Stimulated activated CD8-positive, alpha-beta memory T cell treated with anti-CD3 and anti-CD28 coated beads, Interleukin-15, amount 100 ng/mL, for 24 hours (primary cell): ENCODE measurements at regions not wholly inside any gene's neighbourhood (a gene's known extent, or its start where the extent isn't known, plus 50 kb on each side); places are given as distances from the start of the nearest gene placed in this dataset.

Experiments used
- DNase-seq: peaks from one replicate; pipeline ENCODE4 v3.0.0-alpha.2; 2020; ENCODE audit warnings: low read depth

DNA sequence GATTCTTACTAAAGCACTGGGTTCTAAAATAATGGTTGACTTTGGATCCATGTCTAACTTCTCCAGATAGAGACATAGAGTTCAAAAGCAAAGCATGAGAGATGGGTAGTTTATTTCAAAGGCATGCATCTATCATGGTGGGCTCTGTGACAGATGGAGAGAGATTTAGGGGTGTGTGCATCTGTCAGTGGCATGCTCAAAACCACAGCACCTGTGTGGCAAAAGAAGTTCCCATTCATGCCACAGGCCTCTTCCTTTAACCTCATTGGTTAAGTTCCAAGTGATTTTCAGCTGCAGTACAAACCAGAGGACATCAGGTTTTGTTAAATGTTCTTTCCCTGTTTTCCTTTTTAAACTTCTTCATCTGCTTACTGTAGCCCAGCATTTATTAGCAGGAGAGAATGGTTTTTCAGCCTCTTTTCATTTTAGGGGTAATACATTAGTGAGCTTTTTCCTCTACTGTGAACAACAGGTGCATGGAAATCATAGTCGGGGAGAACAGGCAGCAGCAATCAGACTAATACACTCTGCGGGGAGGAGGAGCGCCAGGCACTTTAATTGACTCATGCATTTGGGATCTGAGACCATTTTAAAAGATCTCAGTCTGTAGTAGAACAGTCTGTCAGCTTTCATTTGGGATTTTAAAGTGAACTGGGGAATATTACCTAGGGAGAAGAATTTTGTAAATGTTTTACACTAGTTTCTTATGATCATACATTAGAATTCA lies 52.4 kb upstream of the UPP2 start:
- no peak for DNase-seq

DNA sequence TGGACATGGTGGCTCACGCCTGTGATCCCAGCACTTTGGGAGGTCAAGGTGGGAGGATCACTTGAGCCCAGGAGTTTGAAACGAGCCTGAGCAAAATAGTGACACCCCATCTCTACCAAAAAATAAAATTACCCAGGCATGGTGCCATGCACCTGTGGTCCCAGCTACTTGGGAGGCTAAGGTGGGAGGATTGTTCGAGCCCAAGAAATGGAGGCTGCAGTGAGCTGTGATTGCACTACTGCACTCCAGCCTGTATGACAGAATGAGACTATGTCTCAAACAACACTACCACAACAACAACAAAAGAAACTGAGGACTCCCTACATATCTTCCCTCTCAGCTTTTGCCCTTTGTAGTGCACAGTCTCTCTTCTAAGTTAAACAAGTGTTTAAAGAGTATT lies 53.3 kb upstream of the UPP2 start:
- DNase-seq: no peak

DNA sequence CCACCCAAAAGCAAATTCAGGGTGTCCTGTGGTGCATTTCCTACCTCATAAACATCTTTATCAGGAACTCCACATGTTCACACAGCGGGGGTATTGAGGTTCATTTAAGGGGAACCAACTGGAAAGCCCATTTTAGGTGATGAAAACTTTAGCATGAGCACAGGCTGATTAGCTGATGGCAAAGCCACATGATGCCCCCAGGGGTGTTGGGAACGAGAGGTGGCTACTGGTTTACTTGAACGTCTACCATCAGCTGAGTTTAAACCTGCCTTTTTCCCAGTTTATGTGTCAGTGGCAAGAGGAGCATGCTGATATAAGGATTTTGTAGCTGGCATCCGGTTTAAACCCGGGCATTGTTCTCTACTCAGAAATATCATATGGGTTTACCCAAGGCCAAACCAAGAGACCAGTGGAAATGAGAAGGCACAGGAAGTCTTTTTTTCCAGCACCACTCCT lies 54.5 kb upstream of the UPP2 start:
- DNase-seq: no peak

DNA sequence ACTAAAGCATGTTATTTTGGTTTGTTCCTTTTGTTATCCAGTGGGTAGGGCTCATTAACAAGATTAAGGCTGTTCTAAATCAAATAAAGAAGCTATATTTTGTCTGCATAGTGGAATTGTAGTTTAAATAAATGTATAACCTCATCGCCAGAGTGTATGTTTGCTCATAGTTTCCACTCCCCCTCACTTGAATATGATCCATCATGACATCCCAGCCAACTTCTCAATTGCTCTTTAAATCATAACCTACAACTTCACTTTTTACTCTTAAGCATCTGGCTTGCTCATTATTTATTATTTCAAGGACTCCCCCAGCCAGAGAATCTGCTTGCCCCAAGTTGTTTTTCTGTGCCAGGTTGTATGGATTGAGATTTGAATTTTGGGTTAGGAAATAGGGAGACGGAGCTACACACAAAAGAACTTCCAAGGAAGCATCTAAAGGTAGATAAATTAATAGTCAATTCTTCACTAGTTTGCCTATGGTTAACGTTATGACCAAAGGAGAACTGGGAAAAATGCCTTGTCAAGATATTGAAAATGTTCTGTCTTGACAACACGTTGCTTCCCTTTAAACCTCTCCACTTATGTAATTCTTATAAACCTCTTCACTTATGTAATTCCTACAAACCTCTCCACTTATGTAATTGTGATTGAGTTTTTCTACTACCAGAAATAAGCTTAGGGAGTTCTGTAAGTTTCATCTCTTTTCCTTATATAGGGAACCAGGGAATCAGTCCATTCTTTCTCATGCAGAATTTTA lies 55.4 kb upstream of the UPP2 start:
- DNase-seq: no peak

DNA sequence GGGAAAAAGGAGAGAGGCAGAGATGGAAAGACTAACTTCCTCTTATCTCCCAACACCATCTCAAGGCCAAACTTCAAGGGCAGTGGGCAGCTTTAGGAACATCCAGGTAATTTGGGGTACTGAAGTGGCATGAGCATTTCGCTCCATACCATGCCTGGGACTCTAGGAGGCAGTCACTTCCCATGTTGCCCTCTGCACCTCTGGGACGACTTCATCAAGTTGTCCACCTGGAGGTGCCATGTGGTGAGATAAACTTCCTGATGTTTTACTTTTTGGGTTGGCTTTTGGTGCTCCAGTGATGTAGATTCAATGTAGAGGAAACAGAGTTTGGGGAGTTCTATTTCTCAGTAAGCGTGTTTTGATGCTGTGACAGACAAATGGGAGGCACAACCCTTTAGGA lies 56.3 kb upstream of the UPP2 start:
- DNase-seq: no peak

DNA sequence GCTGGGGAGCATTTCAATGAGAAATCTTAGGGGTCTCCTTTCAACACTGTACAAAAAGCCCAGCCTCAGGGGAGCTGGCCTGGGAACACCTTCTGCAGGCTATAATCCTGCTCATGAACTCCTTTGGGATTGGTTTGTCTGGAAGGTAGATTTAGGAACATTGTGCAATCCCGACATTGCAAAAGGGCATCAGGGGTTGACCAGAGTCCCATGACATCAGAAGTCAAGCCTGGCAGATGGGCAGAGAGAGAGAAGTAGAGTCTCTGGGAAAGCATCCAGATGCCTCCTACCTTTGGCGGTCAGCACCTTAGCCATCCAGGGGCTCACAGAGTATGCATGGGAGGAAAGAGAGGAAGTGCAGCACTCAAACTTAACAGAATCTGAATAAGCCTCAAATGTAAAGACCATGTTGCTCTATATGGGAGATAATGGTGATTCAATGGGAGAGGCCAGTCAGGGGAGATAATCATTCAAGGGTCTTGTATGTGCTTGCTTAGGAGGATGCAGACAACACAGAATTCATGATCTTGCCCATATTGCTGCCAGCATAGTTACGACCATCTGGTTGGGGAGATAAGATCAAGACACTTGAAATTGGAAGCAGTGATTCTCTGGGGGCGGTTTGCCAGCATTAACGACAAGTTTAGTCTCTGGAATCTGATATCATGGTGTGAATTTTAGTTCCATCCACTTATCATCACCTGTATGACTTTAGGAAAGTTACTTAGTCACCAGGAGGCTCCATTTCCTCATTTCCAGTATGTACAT lies 58.3 kb upstream of the UPP2 start:
- no peak for DNase-seq

DNA sequence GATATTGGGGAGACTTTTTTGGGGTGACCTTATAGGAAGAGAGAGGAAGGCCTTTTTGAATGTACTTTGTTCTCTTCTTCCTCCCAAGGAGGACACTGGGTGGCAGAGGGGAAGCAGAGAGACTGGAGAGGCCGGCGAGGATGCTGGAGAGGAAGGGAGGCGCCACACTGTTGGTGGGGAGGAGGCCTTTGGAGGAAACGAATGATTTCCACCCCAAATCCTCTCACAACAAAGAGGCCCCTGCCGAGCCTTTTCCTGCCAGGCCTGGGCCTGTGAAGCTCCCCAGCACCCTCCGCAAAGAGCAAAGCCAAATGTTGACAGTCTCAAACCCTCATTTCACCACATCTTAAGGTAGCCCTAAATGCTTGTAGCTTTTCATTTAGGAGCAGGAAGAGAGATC lies 59.0 kb upstream of the UPP2 start:
- DNase-seq: no peak

DNA sequence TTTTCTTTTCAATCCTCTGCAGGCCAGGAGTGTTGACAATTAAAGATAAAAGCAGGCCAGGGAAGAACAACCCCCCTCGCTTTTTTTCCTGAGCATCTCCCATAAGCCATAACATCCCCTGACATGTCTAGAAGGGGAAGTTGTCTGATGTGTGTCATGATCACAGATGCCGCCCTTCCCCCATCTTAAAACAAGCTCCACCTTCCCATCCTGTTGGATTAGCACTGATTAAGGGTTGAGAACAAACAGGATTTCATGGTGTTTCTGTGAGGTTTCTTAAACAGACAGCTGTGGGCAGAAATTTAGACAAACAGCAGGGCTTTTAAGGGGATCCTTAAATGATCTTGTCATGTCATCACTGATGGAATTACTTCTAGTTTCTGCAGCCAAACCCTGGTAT lies 59.4 kb upstream of the UPP2 start:
- no peak for DNase-seq

DNA sequence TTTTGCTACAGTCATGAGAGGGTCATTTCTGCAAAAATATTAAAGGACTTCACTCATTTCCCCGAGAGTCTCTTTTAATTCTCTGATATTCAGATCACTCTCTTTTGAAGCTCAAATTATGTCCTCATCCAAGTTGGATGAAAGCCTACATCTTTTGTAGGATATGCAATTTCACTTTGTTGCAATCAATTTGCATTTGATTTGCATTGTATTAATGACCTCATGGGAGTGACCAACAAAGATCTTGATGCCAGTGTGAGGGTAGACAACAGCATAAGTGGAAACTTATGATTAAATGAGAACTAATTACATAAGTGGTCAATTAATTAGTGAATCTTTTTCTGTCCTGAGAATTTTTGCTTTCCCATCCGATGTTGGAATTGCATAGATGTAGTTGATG lies 60.3 kb upstream of the UPP2 start:
- no peak for DNase-seq

DNA sequence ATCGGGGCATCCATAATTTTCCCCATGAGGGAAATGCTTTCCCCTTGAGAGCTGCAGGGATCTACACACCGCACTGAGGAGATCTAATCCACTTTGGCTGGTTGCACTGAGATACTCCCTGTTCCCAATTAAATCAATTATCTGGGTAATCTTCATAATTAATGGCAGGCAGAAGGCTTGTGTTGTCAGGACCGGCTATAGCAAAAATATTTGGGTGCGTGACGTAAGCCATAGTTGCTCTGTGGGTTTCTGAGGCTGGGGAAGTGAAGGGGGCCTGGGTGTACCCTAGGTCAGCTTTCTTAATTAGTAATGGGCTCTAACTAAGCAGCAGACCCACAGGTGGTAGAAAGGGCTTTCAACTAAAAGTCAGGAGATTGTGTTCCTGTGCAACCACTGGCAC lies 62.8 kb upstream of the UPP2 start:
- DNase-seq: no peak

DNA sequence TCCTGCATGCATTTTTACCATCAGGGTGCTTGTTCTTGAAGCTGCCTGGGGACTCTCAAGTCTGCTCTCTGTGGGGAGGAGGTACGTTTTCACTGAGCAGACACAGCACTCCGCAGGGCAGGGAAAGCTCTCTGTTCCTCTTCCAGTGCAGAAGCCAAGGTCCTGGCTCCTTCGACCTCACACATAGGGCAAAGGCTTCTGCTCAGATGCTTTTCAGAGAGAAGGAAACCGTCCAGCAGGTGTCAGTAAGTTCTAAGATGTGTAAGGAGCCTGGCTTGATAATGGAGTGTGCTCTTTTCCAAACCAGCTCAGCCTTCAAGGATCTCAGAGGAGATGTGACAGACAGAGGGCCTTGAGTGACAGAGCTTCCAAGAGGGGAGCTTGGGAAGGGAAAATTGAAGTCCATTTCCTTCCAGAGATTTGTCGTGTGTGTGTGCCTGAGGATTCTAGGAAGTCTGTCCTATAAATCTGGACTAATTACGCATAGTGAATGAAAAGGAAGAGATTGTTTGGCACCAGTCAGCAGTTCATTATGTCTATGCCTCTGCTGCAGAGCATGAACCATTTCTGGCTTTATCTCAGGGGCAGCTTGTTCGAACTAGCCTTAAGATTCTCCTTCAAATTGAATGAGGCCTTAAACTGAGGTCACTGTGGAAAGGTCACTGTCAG lies 67.3 kb upstream of the UPP2 start:
- DNase-seq: no peak

DNA sequence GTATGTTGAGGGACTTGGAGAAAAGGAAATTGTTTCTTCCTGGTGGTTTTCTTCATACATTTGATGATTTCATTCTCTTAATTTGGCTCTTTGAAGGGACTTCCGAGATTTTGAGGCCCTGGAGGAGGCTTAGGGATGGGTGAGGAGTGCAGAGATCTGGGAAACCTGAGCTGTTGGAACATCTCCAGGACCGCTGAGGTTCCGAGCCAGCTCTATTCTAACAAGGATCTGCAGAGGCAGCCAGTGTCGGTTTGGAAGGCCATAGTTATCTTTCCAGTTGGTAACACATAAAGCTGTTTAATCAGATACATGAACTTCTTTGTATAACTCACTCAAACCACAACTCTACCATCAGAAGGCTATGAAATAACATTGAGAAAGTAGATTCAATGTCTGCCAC lies 70.3 kb upstream of the UPP2 start:
- DNase-seq: no peak

DNA sequence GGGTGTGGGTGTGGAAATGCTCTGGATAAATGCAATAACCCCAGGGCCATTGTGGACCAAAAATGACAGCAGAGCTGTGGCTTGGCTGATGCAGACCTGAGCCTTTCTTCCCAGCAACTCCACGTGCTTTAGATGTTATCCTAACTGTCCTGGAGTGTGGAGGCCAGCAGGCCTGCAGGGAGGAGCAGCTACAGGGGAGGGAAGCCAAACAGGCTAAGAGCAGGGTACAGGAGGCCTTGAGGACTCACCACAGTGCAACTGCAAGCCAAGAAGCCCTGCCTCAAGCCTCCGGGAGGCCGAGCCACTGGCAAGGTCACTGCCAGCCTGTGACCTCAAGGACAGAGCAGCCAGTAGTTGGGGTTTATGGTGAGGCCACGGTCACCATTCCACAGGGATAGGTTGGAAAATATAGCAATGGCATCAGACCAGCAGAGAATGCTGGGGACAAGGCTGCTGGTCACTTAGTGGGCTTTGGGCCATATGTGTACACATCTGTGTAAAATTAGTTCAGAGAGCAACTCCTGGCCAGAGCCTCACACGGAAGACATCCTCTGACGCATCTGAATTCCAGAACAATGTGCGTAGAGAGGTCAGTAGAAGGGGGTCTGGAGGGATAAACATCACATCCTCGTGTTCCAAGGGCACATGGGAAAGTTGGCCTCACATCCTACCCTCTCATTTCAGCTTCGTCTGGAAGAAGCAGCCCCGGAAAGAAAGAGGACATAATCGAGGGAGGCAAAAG lies 76.2 kb upstream of the UPP2 start:
- no peak for DNase-seq

DNA sequence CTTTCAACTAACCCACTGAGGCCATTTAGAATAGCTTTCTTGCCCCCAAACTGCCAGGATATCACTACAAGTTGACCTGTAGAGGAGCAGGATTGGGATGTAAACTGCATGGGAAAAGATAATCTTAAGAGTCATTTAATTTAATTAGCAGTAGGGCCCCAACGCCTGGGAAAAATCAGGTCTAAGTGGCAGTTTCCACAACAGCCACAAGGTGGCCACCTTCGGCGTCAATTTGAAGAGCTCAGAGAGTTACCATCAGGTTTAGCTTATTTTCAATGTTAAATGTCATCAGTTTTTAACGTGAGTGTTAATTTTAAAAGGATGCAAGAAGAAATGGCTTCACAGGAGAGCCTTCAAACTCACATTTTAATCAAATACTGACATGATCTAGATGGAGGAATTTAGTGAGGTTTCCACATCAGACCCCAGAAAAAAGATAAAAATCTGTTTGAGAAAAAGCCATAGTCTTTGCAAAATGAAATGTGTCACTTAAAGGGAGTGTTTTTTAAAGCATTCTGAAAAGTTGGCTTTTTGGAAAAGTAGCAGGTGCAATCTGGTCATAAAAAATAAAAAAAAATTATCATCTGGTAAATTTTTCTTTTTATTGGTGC lies 77.3 kb upstream of the UPP2 start:
- peak; percentile 21 for DNase-seq

DNA sequence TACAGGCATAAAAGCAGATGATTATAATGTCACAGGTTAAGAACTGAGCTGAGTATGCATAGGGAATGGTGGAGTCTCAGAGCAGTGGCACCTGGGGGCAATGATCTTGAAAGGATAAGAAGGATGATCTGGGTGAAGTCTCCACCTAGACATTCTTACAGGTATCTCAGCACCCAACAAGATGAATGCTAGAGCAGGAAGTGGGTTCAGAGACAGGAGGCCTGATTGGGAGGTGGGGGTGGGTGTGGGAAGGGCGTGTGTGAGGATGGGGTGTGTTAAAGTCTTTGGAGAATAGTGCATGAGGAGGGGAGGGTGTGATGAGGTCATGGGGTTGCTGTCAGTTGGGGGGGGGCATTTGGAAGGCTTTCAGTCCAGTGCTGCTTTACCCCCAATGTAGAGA lies 78.8 kb upstream of the UPP2 start:
- no peak for DNase-seq

DNA sequence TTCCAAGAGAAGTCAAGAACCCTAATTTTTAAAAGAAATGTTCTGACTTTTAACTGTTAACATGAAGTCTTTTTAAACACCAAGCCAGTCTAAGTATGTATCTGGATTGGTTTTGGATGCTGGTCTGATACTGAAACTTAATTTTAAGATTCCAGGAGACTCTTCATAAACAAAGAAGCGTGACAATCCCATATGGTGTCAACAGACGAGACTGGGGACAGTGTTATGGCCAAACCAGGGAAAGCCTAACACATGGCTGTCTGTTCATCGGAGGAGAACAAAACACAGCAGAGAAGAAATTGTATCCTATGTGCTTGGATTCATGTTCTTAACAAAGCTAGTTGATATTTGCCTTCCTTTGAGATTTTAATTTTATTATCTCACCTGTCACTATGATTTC lies 80.5 kb upstream of the UPP2 start:
- DNase-seq: no peak

DNA sequence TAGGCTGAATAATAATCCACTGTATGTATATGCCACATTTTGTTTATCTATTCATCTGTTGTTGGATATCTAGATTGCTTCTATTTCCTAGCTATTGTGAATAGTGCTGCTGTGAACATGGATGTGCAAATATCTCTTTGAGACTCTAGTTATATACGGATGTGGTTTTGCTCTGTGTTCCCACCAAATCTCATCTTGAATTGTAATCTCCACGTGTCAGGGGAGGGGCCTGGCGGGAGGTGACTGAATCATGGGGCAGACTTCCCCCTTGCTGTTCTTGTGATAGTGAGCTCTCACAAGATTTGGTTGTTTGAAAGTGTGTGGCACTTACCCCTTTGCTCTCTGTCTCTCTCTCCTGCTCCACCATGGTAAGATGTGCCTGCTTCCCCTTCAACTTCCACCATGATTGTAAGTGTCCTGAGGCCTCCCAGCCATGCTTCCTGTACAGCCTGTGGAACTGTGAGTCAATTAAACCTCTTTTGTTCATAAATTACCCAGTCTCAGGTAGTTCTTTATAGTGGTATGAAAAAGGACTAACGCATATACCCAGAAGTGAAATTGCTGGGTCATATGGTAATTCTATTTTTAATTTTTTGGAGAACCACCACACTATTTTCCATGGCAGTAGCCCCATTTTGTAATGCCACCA lies 86.1 kb upstream of the UPP2 start:
- DNase-seq: no peak

DNA sequence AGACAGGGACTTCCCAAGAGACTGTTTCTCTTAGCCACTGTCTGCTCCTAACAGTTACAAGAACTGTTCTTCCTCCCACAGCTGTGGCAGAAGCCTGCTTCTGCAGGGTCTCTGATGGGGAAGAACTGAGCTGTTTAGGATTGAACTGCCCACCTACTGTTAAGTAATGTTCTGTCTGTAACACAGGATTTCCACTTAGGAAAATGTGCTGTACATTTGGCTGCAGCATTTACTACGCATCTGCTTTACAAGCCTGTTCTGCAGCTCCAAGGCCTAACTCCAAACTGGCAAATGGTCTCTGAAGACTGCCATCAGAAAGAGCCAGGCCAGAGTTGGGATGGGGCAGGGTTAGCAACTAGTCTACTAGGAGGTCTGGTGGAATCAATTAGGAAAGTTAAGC lies 87.8 kb upstream of the UPP2 start:
- DNase-seq: no peak

DNA sequence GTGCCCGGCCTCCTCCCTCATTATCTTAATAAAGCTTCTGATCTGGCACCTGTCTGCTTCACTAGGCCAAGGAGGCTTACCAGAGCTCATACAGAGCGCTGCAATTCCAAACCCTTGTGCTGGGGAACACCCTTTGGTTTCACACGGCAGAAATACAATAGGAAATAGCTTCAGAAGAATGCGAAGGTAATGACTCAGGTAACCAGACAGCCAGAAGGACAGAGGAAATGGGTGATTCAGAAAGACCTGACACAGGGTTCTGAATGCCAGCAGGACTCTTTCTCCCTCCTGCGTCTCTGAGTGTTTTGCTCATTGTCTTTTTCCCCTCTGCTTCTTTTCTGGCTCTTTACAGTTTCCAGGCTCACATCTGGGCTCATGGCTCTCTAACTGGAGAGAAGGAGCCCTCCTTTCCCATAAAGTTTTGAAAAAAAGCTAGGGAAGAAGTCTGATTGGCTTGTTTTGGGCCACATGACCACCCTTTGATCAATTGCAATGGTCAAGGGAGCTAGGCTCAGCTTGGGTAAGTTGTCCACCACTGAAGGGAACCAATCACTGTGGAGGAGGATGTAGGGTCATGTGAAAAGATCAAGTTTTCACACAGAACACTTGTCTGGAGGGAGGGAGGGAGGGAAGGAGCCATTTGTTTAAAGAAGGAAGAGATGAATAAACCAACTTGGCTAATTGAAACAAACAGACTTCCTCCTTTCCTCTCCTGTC lies 90.5 kb upstream of the UPP2 start:
- DNase-seq: no peak

DNA sequence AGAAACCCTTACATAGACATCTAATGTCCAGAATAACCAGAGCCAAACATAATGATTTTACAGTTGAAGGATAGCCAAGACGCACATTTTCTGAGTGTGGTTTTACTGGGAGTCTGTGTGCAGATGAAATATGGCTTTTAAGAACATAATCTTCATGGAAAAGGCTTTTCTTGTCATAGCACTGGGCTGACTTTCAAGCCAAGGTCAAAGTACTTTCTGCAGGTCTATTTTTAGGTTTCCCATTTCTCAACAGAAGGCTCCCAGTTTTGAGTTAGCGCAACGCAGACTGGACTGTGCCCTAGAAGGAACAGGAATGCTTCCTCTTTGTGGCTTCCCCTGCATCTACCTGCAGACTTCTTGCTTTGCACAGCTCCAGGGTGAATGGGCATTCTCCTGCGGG lies 92.3 kb upstream of the UPP2 start:
- DNase-seq: no peak
